ENCODE measurements at regions not wholly inside any gene's neighbourhood (a gene's known extent, or its start where the extent isn't known, plus 50 kb on each side); places are given as distances from the start of the nearest gene placed in this dataset.

- DNase-seq, result no peak
These were observed 58.2 kb downstream of the MEX3B start for GRCh38 chr15:81987628-81988027.

- DNase-seq, result no peak
These were observed 62.3 kb downstream of the MEX3B start for GRCh38 chr15:81983497-81983896.

- DNase-seq, result no peak
These were observed 63.0 kb downstream of the MEX3B start for GRCh38 chr15:81982808-81983207.

GRCh38 chr15:81981908-81982307, 63.9 kb downstream of the MEX3B start:
- DNase-seq, result peak; percentile 9

- no peak for DNase-seq
These were observed 68.4 kb downstream of the MEX3B start for GRCh38 chr15:81977464-81977863.

GRCh38 chr15:81968691-81969090, 77.1 kb downstream of the MEX3B start:
- DNase-seq, result no peak

GRCh38 chr15:81966631-81967030, 79.2 kb downstream of the MEX3B start:
- DNase-seq, result no peak

- no peak for DNase-seq
These were observed 83.3 kb downstream of the MEX3B start for GRCh38 chr15:81962482-81962881.

- DNase-seq, result no peak
These were observed 86.6 kb downstream of the MEX3B start for GRCh38 chr15:81959196-81959595.

- no peak for DNase-seq
These were observed 88.1 kb downstream of the MEX3B start for GRCh38 chr15:81957698-81958097.

GRCh38 chr15:81955382-81956062, 90.3 kb downstream of the MEX3B start:
- DNase-seq, result no peak

GRCh38 chr15:81954158-81954783, 91.5 kb downstream of the MEX3B start:
- no peak for DNase-seq

GRCh38 chr15:81950841-81951414, 94.9 kb downstream of the MEX3B start:
- DNase-seq, result no peak

GRCh38 chr15:81948751-81949150, 97.1 kb downstream of the MEX3B start:
- no peak for DNase-seq

- DNase-seq, result no peak
These were observed 97.6 kb downstream of the MEX3B start for GRCh38 chr15:81948222-81948621.

GRCh38 chr15:81947548-81947947, 98.3 kb downstream of the MEX3B start:
- no peak for DNase-seq

- no peak for DNase-seq
These were observed 100.7 kb downstream of the MEX3B start for GRCh38 chr15:81945014-81945615.

- DNase-seq, result no peak
These were observed 103.1 kb downstream of the MEX3B start for GRCh38 chr15:81942655-81943195.

GRCh38 chr15:81942157-81942556, 103.7 kb downstream of the MEX3B start:
- no peak for DNase-seq

GRCh38 chr15:81941479-81941878, 104.3 kb downstream of the MEX3B start:
- no peak for DNase-seq

- no peak for DNase-seq
These were observed 105.1 kb downstream of the MEX3B start for GRCh38 chr15:81940467-81941451.
